Nephron progenitor cell (in vitro differentiated cells): ENCODE measurements at regions not wholly inside any gene's neighbourhood (a gene's known extent, or its start where the extent isn't known, plus 50 kb on each side); places are given as distances from the start of the nearest gene placed in this dataset.

Source experiments
- DNase-seq: peaks from one replicate; pipeline ENCODE4 v3.0.0; 2021
- H3K27ac Mint-ChIP-seq: 2 replicates; pipeline ENCODE4 v1.8.0; 2021; ENCODE audit warnings: mild to moderate bottlenecking, moderate library complexity, mixed read lengths
- H3K27me3 Mint-ChIP-seq: 2 replicates; pipeline ENCODE4 v1.8.0; 2021; ENCODE audit warnings: mild to moderate bottlenecking, low read depth, mixed read lengths; ENCODE audit not compliant: poor library complexity
- H3K36me3 Mint-ChIP-seq: 2 replicates; pipeline ENCODE4 v1.8.0; 2021; ENCODE audit warnings: low read depth, mixed read lengths
- H3K4me1 Mint-ChIP-seq: 2 replicates; pipeline ENCODE4 v1.8.0; 2021; ENCODE audit warnings: mixed read lengths
- H3K4me3 Mint-ChIP-seq: 2 replicates; pipeline ENCODE4 v1.8.0; 2021; ENCODE audit warnings: mild to moderate bottlenecking, moderate library complexity, mixed read lengths
- H3K9me3 Mint-ChIP-seq: 2 replicates; pipeline ENCODE4 v1.8.0; 2021; ENCODE audit warnings: mild to moderate bottlenecking, moderate library complexity, mixed read lengths
- TF ChIP-seq, protein P1 (sequence below): fragments of 200-600 bp; sonication (generic); IDR thresholded peaks from 2 replicates; pipeline ENCODE4 v1.5.0; 2021; ENCODE audit warnings: antibody characterized with exemption

DNA sequence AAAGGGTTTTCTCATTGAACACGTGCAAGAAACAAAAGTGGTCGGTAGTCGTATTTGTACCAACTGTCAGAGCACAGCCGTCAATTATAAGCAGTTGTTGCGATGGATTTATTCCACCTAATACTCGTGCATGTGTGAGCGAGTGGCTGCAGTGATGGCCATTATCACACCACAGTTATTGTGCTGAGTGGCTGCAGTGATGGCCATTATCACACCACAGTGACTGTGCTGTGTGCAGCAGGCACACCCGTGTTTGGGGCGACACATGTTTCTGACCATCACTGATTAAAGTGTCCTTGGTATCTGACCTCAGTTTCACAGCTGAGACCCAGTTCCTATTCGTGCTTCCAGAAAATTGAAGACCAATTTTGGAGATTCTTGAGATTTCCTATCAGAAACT is 142.9 kb upstream of the PFKP start:
- H3K27ac Mint-ChIP-seq, result no peak overlapping the region
- DNase-seq, result no peak
- H3K36me3 Mint-ChIP-seq, result no peaks in the 10 kb centered on the region
- TF ChIP-seq, protein P1, sequence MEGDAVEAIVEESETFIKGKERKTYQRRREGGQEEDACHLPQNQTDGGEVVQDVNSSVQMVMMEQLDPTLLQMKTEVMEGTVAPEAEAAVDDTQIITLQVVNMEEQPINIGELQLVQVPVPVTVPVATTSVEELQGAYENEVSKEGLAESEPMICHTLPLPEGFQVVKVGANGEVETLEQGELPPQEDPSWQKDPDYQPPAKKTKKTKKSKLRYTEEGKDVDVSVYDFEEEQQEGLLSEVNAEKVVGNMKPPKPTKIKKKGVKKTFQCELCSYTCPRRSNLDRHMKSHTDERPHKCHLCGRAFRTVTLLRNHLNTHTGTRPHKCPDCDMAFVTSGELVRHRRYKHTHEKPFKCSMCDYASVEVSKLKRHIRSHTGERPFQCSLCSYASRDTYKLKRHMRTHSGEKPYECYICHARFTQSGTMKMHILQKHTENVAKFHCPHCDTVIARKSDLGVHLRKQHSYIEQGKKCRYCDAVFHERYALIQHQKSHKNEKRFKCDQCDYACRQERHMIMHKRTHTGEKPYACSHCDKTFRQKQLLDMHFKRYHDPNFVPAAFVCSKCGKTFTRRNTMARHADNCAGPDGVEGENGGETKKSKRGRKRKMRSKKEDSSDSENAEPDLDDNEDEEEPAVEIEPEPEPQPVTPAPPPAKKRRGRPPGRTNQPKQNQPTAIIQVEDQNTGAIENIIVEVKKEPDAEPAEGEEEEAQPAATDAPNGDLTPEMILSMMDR, result no peak
- H3K4me1 Mint-ChIP-seq, result peaks cover 16% of the 10 kb centered on the region
- no peak overlapping the region for H3K4me3 Mint-ChIP-seq
- peaks cover 48% of the 10 kb centered on the region for H3K27me3 Mint-ChIP-seq
- no peaks in the 10 kb centered on the region for H3K9me3 Mint-ChIP-seq

DNA sequence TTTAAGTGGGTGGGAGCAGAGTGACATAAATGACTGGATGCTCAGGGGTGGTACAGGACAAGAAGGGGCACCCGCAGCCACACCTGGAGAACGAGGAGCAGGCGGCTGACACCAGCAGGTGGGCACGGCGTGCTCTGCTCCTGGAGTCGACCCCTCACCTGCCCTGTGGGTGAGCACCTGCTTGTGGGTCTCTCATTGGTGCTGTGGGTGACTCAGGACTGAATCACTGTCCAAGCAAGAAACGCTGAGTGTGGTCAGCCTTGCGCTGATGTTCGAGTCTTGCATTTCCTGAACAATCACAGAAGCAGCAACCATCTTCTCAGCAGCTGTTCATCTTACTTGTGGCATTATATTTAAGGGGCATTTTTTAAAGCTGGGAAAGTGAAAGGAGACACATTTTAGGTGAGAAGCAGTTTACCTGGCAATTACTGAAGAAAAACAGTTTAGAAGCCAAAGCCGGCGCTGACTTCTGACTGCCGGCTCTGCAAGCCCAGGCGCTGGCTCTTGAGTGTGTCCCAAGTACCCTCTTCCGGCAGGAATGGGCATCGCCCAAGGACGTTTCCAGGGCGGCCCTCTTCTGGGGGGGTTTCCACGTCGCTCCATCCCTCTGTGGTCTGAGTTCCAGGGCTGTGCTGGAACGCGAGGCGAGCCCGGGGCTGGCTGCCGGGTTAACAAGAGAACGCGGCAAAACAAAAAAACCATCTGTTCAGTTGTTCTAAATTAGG is 145.2 kb upstream of the PFKP start:
- Mint-ChIP-seq H3K27me3 (peaks cover 38% of the 10 kb centered on the region), H3K4me3 (no peak overlapping the region), H3K27ac (no peak overlapping the region), H3K9me3 (no peaks in the 10 kb centered on the region), H3K4me1 (no peaks in the 10 kb centered on the region), H3K36me3 (no peaks in the 10 kb centered on the region)
- DNase-seq, result no peak
- TF ChIP-seq, protein P1, result no peak

DNA sequence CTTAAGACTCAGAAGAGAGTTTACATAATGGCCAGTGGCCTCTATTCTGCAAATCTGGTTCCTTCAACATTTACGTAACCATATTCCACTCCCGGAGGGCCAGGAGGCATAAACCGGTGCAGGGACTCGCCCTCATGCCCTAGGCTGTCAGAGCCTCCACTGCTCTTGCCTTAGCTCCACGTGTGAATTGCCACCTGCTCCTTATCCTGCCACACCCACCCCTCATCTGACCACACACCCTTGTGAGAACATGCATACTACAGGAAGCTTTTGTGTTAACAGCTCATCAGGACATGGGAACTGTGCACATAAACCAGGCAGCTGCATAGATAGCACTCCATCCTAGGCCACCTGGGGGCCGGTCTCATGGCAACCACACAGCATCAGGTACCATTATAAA is 146.7 kb upstream of the PFKP start:
- no peaks in the 10 kb centered on the region for H3K9me3 Mint-ChIP-seq
- no peaks in the 10 kb centered on the region for H3K36me3 Mint-ChIP-seq
- no peak for DNase-seq
- H3K27me3 Mint-ChIP-seq, result peaks cover 30% of the 10 kb centered on the region
- no peak overlapping the region for H3K27ac Mint-ChIP-seq
- H3K4me1 Mint-ChIP-seq, result no peaks in the 10 kb centered on the region
- H3K4me3 Mint-ChIP-seq, result no peak overlapping the region
- TF ChIP-seq, protein P1, result no peak

DNA sequence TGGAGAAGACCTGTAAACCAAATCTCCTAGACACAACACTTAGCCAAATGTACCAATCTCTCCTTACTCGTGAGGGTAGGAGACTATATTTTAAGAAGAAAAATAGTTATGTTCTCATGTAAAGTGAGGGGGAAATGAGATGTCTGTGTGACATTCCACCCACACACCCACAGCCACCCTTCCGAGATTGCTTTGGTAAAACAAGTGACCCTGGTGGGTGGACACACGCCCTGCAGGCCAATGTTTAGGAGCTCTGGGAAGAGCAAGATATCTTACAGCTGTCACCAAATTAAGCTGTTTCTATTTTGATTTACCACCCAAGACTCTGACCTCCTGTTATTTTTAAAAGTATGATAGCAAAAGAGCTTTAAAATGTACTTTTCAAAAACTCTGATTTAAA is 147.2 kb upstream of the PFKP start:
- Mint-ChIP-seq H3K27me3 (peaks cover 30% of the 10 kb centered on the region), H3K36me3 (no peaks in the 10 kb centered on the region), H3K27ac (no peak overlapping the region)

DNA sequence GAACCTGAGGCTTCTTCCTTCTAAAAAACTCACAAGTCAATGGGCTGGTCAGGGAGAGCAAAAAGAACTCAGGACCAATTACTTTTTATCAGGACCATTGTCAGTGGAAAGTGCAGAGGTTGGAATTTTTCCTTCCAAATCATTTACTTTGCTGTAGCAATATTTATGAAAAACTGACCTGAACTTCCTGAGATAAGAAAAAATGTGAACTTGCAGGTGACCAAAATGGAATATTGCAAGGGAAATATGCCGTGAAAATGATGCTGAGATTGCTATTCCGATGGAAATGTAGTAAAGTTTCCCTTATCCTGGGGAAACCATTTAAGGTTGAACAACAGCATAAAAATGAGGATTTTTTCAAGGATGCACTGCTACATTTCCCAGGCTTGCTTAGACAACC is 148.3 kb upstream of the PFKP start:
- H3K9me3 Mint-ChIP-seq, result no peaks in the 10 kb centered on the region
- H3K4me3 Mint-ChIP-seq, result no peak overlapping the region
- H3K36me3 Mint-ChIP-seq, result no peaks in the 10 kb centered on the region
- H3K4me1 Mint-ChIP-seq, result no peaks in the 10 kb centered on the region
- TF ChIP-seq, protein P1, result no peak
- DNase-seq, result no peak
- no peak overlapping the region for H3K27ac Mint-ChIP-seq
- H3K27me3 Mint-ChIP-seq, result peaks cover 33% of the 10 kb centered on the region

More for the DNA sequence above, 147.2 kb upstream of the PFKP start:
- no peaks in the 10 kb centered on the region for H3K9me3 Mint-ChIP-seq
- H3K4me3 Mint-ChIP-seq, result no peak overlapping the region
- TF ChIP-seq, protein P1, result no peak
- H3K4me1 Mint-ChIP-seq, result no peaks in the 10 kb centered on the region
- DNase-seq, result no peak

DNA sequence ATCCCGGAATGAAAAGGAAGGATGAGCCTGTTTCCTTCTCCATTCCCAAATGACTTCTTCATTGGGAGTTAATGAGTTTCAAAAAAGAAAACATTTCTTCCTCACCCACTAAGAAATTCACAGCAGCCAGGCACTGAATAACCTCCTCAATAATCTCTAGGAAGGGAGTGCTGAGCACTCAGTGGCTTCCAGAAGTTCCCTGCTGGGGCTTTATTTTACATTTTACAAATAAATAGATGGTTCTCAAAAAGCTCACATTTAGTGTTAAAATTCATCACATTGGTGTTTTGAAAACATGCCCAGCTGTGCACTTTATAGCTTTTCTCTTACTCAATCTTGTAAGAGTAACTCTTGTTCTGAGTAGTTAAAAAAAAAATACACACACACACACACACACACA is 148.9 kb upstream of the PFKP start:
- Mint-ChIP-seq H3K36me3 (no peaks in the 10 kb centered on the region), H3K27me3 (peaks cover 31% of the 10 kb centered on the region), H3K4me1 (no peaks in the 10 kb centered on the region), H3K9me3 (no peaks in the 10 kb centered on the region), H3K27ac (no peak overlapping the region), H3K4me3 (no peak overlapping the region)
- DNase-seq, result no peak
- TF ChIP-seq, protein P1, result no peak
